H9 (cell line): ENCODE measurements at regions not wholly inside any gene's neighbourhood (a gene's known extent, or its start where the extent isn't known, plus 50 kb on each side); places are given as distances from the start of the nearest gene placed in this dataset.
"Not testable (repeated sequence)": the region's sequence is repeated elsewhere in the genome, so short reads cannot be mapped to it uniquely, and the experiment has no call there.

Experiments
- DNase-seq: peaks from one replicate; pipeline ENCODE4 v3.0.0-alpha.2; 2017
- H2AFZ ChIP-seq: one replicate; pipeline ENCODE4 v1.6.1; 2013; ENCODE audit warnings: mild to moderate bottlenecking, low read length, control low read depth, moderate library complexity
- H2AK5ac ChIP-seq: 2 replicates; pipeline ENCODE4 v1.6.1; 2013; ENCODE audit warnings: low read length, control low read depth, mixed read lengths; ENCODE audit not compliant: insufficient read length
- H2BK120ac ChIP-seq: one replicate; pipeline ENCODE4 v1.6.1; 2013; ENCODE audit warnings: low read depth, mild to moderate bottlenecking, low read length, control low read depth, inconsistent platforms; ENCODE audit not compliant: poor library complexity, severe bottlenecking
- H2BK12ac ChIP-seq: 2 replicates; pipeline ENCODE4 v1.6.1; 2013; ENCODE audit warnings: low read length, control low read depth, mixed read lengths, low read depth; ENCODE audit not compliant: insufficient read length
- H2BK15ac ChIP-seq: 2 replicates; pipeline ENCODE4 v1.6.1; 2013; ENCODE audit warnings: low read depth, low read length, control low read depth
- H2BK20ac ChIP-seq: one replicate; pipeline ENCODE4 v1.6.1; 2013; ENCODE audit warnings: low read depth, mild to moderate bottlenecking, low read length, control low read depth, inconsistent platforms; ENCODE audit not compliant: poor library complexity, severe bottlenecking
- H2BK5ac ChIP-seq: 2 replicates; pipeline ENCODE4 v1.6.1; 2013; ENCODE audit warnings: low read length, control low read depth, mixed read lengths; ENCODE audit not compliant: insufficient read length
- H3K14ac ChIP-seq: 2 replicates; pipeline ENCODE4 v1.6.1; 2013; ENCODE audit warnings: low read length, control low read depth; ENCODE audit not compliant: insufficient read depth
- H3K18ac ChIP-seq: 2 replicates; pipeline ENCODE4 v1.6.1; 2013; ENCODE audit warnings: low read depth, mild to moderate bottlenecking, mixed read lengths, low read length, control low read depth; ENCODE audit not compliant: insufficient read length
- H3K23ac ChIP-seq: 2 replicates; pipeline ENCODE4 v1.6.1; 2013; ENCODE audit warnings: low read length, control low read depth, mixed read lengths, low read depth; ENCODE audit not compliant: insufficient read length
- H3K23me2 ChIP-seq: 2 replicates; pipeline ENCODE4 v1.6.1; 2013; ENCODE audit warnings: low read depth, mild to moderate bottlenecking, mixed read lengths, low read length, control low read depth; ENCODE audit not compliant: insufficient read length, poor library complexity, severe bottlenecking
- H3K27ac ChIP-seq: 2 replicates; pipeline ENCODE4 v1.5.1; 2013; ENCODE audit warnings: low read length, control low read depth, mixed read lengths, low read depth; ENCODE audit not compliant: insufficient read length
- H3K27me3 ChIP-seq: 2 replicates; pipeline ENCODE4 v1.6.1; 2013; ENCODE audit warnings: low read length, control low read depth, inconsistent platforms; ENCODE audit not compliant: insufficient read depth
- H3K4ac ChIP-seq: 2 replicates; pipeline ENCODE4 v1.6.1; 2013; ENCODE audit warnings: low read depth, mild to moderate bottlenecking, control low read depth, inconsistent platforms, low read length, moderate library complexity
- H3K4me1 ChIP-seq: 2 replicates; pipeline ENCODE4 v1.6.1; 2013; ENCODE audit warnings: low read length, control low read depth, inconsistent platforms; ENCODE audit not compliant: insufficient read depth
- H3K4me2 ChIP-seq: 2 replicates; pipeline ENCODE4 v1.6.1; 2013; ENCODE audit warnings: low read length, control low read depth, mixed read lengths; ENCODE audit not compliant: insufficient read length, insufficient read depth
- H3K56ac ChIP-seq: 2 replicates; pipeline ENCODE4 v1.6.1; 2013; ENCODE audit warnings: low read depth, mild to moderate bottlenecking, mixed read lengths, low read length, control low read depth; ENCODE audit not compliant: insufficient read length
- H3K79me1 ChIP-seq: 2 replicates; pipeline ENCODE4 v1.6.1; 2013; ENCODE audit warnings: low read depth, mild to moderate bottlenecking, moderate library complexity, low read length, control low read depth, inconsistent platforms; ENCODE audit not compliant: insufficient read depth, poor library complexity, severe bottlenecking
- H3K79me2 ChIP-seq: 2 replicates; pipeline ENCODE4 v1.6.1; 2013; ENCODE audit warnings: low read length, control low read depth, inconsistent platforms; ENCODE audit not compliant: insufficient read depth
- H3K9ac ChIP-seq: 2 replicates; pipeline ENCODE4 v1.6.1; 2013; ENCODE audit warnings: low read length, control low read depth, mixed read lengths; ENCODE audit not compliant: insufficient read length; ENCODE audit errors: extremely low read depth
- H3K9me3 ChIP-seq: one replicate; pipeline ENCODE4 v1.6.1; 2013; ENCODE audit warnings: low read depth, low read length, inconsistent platforms; ENCODE audit not compliant: control insufficient read depth
- H3T11ph ChIP-seq: one replicate; pipeline ENCODE4 v1.6.1; 2013; ENCODE audit warnings: mild to moderate bottlenecking, low read length, control low read depth, inconsistent platforms
- H4K20me1 ChIP-seq: one replicate; pipeline ENCODE4 v1.6.1; 2013; ENCODE audit not compliant: control insufficient read depth, insufficient read length, insufficient read depth
- H4K5ac ChIP-seq: 2 replicates; pipeline ENCODE4 v1.6.1; 2013; ENCODE audit warnings: low read depth, mild to moderate bottlenecking, mixed read lengths, low read length, control low read depth; ENCODE audit not compliant: insufficient read length
- H4K8ac ChIP-seq: replicated peaks from 2 replicates; pipeline ENCODE4 v1.6.1; 2013; ENCODE audit warnings: low read length, control low read depth, mixed read lengths, low read depth; ENCODE audit not compliant: insufficient read length
- H4K91ac ChIP-seq: 2 replicates; pipeline ENCODE4 v1.6.1; 2013; ENCODE audit warnings: low read depth, mild to moderate bottlenecking, moderate library complexity, mixed read lengths, low read length, control low read depth; ENCODE audit not compliant: insufficient read length
- H3K27ac Mint-ChIP-seq, 3 experiments: 2 replicates in 2 of 3; 3 replicates in 1 of 3; pipeline ENCODE4 v1.8.0; 2020 to 2021; ENCODE audit warnings: mixed read lengths in 3 of 3, mild to moderate bottlenecking in 1 of 3, moderate library complexity in 1 of 3
- H3K27me3 Mint-ChIP-seq: 2 replicates; pipeline ENCODE4 v1.8.0; 2021; ENCODE audit warnings: low read depth, mild to moderate bottlenecking, moderate library complexity, mixed read lengths
- H3K36me3 Mint-ChIP-seq, 3 experiments: 2 replicates in 2 of 3; 3 replicates in 1 of 3; pipeline ENCODE4 v1.8.0; 2020 to 2021; ENCODE audit warnings: low read depth in 3 of 3, mixed read lengths in 3 of 3; ENCODE audit not compliant: insufficient read depth in 1 of 3
- H3K4me1 Mint-ChIP-seq, 2 experiments: 2 replicates each; pipeline ENCODE4 v1.8.0; 2020; ENCODE audit warnings: mixed read lengths in 2 of 2
- H3K4me3 Mint-ChIP-seq, 2 experiments: 2 replicates in 1 of 2; 3 replicates in 1 of 2; pipeline ENCODE4 v1.8.0; 2020 to 2021; ENCODE audit warnings: mild to moderate bottlenecking in 2 of 2, mixed read lengths in 2 of 2, moderate library complexity in 1 of 2
- H3K9me3 Mint-ChIP-seq, 2 experiments: 2 replicates in 1 of 2; 3 replicates in 1 of 2; pipeline ENCODE4 v1.8.0; 2020; ENCODE audit warnings: mild to moderate bottlenecking in 2 of 2, mixed read lengths in 2 of 2, moderate library complexity in 1 of 2
- WGBS: extraction: QIAGEN DNeasy Blood & Tissue Kit; methylation state at CpG from one replicate; pipeline ENCODE4 v1.1.7; 2013; ENCODE audit warnings: missing lambda C conversion rate, low lambda C conversion rate, mixed read lengths; ENCODE audit not compliant: insufficient read length; ENCODE audit errors: extremely low coverage; 5-methylcytosine and 5-hydroxymethylcytosine counted together

DNA sequence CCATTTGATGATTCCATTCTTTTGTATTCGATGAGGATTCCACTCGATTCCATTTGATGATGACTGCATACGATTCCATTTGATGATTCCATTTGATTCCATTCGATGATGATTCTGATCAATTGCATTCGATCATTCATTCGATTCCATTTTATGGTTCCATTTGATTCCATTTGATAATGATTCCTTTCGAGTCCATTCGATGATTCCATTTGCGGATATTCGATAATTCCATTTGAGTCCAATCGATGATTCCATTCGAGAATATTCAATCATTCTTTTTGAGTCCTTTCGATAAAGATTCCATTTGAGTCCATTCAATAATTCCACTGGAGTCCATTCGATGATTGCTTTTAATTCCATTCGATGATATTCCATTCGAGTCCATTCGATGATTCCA lies 239.1 kb downstream of the SHCBP1 start:
- H2BK120ac ChIP-seq, H3K23me2 ChIP-seq, H4K20me1 ChIP-seq, H3K23ac ChIP-seq, H3K18ac ChIP-seq, H2BK15ac ChIP-seq, H3K4me1 Mint-ChIP-seq, H3K27me3 ChIP-seq, H3K4me2 ChIP-seq, H3T11ph ChIP-seq, H3K4me1 ChIP-seq, H4K8ac ChIP-seq, H3K27ac ChIP-seq, H3K4me3 Mint-ChIP-seq, DNase-seq, H3K14ac ChIP-seq, H3K9ac ChIP-seq, H3K9me3 ChIP-seq, H3K79me1 ChIP-seq, H2BK12ac ChIP-seq, H2BK20ac ChIP-seq, H4K5ac ChIP-seq, H2AFZ ChIP-seq, H3K79me2 ChIP-seq, H2BK5ac ChIP-seq, H4K91ac ChIP-seq, H2AK5ac ChIP-seq, H3K56ac ChIP-seq, H3K27ac Mint-ChIP-seq, H3K4ac ChIP-seq: not testable (repeated sequence)
- peaks cover 7 to 21% (median 12%) of the 10 kb centered on the region in 3 experiments for H3K36me3 Mint-ChIP-seq
- H3K9me3 Mint-ChIP-seq = peaks cover 27 to 32% of the 10 kb centered on the region in 2 experiments
- no CpG with 5 or more reads among the region's 17 CpGs for WGBS
- peaks cover 16% of the 10 kb centered on the region for H3K27me3 Mint-ChIP-seq

DNA sequence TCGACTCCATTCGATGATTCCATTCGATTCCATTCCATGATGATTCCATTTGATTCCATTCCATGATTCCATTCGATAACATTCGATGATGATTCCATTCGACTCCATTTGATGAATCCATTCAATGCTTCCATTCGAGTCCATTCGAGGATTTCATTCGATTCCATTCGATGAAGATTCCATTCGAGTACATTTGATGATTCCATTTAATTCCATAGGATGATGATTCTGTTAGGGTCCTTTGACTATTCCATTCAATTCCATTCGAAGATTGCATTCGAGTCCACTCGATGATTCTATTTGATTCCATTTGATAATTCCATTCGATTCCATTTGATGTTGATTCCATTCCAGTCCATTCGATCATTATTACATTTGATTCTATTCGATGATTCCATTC lies 239.8 kb downstream of the SHCBP1 start:
- H2BK5ac ChIP-seq, H3K4ac ChIP-seq, H4K91ac ChIP-seq, H3K4me1 Mint-ChIP-seq, DNase-seq, H2BK15ac ChIP-seq, H3K14ac ChIP-seq, H3K4me1 ChIP-seq, H2BK12ac ChIP-seq, H3K9ac ChIP-seq, H3K18ac ChIP-seq, H3K27me3 ChIP-seq, H3K23me2 ChIP-seq, H3K4me3 Mint-ChIP-seq, H3K4me2 ChIP-seq, H3T11ph ChIP-seq, H2AFZ ChIP-seq, H3K27ac Mint-ChIP-seq, H3K9me3 ChIP-seq, H3K79me2 ChIP-seq, H4K20me1 ChIP-seq, H2AK5ac ChIP-seq, H4K5ac ChIP-seq, H3K23ac ChIP-seq, H3K79me1 ChIP-seq, H4K8ac ChIP-seq, H2BK20ac ChIP-seq, H3K56ac ChIP-seq, H2BK120ac ChIP-seq, H3K27ac ChIP-seq: not testable (repeated sequence)
- peaks cover 23 to 32% of the 10 kb centered on the region in 2 experiments for H3K9me3 Mint-ChIP-seq
- peaks cover 7 to 18% (median 10%) of the 10 kb centered on the region in 3 experiments for H3K36me3 Mint-ChIP-seq
- no CpG with 5 or more reads among the region's 17 CpGs for WGBS
- peaks cover 13% of the 10 kb centered on the region for H3K27me3 Mint-ChIP-seq
